Neural cell (in vitro differentiated cells): ENCODE measurements at regions not wholly inside any gene's neighbourhood (a gene's known extent, or its start where the extent isn't known, plus 50 kb on each side); places are given as distances from the start of the nearest gene placed in this dataset.

Experiments used
- H2AFZ ChIP-seq: fragments of 200-600, 300-800 bp; sonication (generic), shearing (Covaris generic); 2 replicates; pipeline ENCODE4 v1.6.0; 2014; ENCODE audit warnings: low read depth, mild to moderate bottlenecking, antibody characterized with exemption, low read length, moderate library complexity
- H3F3A ChIP-seq: fragments of 200-600 bp; shearing (Covaris generic); 2 replicates; pipeline ENCODE4 v1.6.1; 2016; ENCODE audit warnings: mild to moderate bottlenecking, moderate library complexity, mixed read lengths, antibody characterized with exemption, low read length; ENCODE audit not compliant: insufficient read depth, poor library complexity, severe bottlenecking
- H3K27ac ChIP-seq: fragments of 200-600, 300-800 bp; sonication (generic), shearing (Covaris generic); 2 replicates; pipeline ENCODE4 v1.5.1; 2014; ENCODE audit warnings: mild to moderate bottlenecking, low read length, moderate library complexity
- H3K27me3 ChIP-seq: fragments of 300-800, 200-600 bp; sonication (generic), shearing (Covaris generic); 2 replicates; pipeline ENCODE4 v1.6.0; 2014; ENCODE audit warnings: mild to moderate bottlenecking, low read depth, low read length, moderate library complexity; ENCODE audit not compliant: insufficient read depth
- H3K36me3 ChIP-seq: fragments of 300-800, 200-600 bp; sonication (generic), shearing (Covaris generic); 2 replicates; pipeline ENCODE4 v1.5.1; 2014; ENCODE audit warnings: mild to moderate bottlenecking, antibody characterized with exemption, low read length, moderate library complexity; ENCODE audit not compliant: insufficient read depth
- H3K4me2 ChIP-seq: fragments of 300-800, 200-600 bp; sonication (generic), shearing (Covaris generic); 2 replicates; pipeline ENCODE4 v1.6.0; 2014; ENCODE audit warnings: mild to moderate bottlenecking, low read length
- H3K4me3 ChIP-seq: fragments of 300-800, 200-600 bp; sonication (generic), shearing (Covaris generic); 2 replicates; pipeline ENCODE4 v1.5.1; 2014; ENCODE audit warnings: mild to moderate bottlenecking, low read length, moderate library complexity
- H3K79me2 ChIP-seq: fragments of 200-600 bp; shearing (Covaris generic); replicated peaks from 2 replicates; pipeline ENCODE4 v1.6.0; 2014; ENCODE audit warnings: mild to moderate bottlenecking, low read length, moderate library complexity; ENCODE audit not compliant: insufficient read depth
- H3K9ac ChIP-seq: fragments of 300-800, 200-600 bp; sonication (generic), shearing (Covaris generic); 2 replicates; pipeline ENCODE4 v1.6.1; 2016; ENCODE audit warnings: mild to moderate bottlenecking, low read length, mixed read lengths
- H3K9me2 ChIP-seq: fragments of 200-600 bp; shearing (Covaris generic); 2 replicates; pipeline ENCODE4 v1.6.1; 2016; ENCODE audit warnings: mild to moderate bottlenecking, low read length, mixed read lengths; ENCODE audit not compliant: insufficient read depth
- H3K9me3 ChIP-seq: fragments of 200-600, 300-800 bp; sonication (generic), shearing (Covaris generic); 2 replicates; pipeline ENCODE4 v1.6.1; 2016; ENCODE audit warnings: mild to moderate bottlenecking, mixed run types, low read length, moderate library complexity, mixed read lengths
- H4K20me1 ChIP-seq: fragments of 200-600 bp; shearing (Covaris generic); 2 replicates; pipeline ENCODE4 v1.6.1; 2016; ENCODE audit warnings: mild to moderate bottlenecking, mixed run types; ENCODE audit not compliant: insufficient read depth
- EP300 ChIP-seq: fragments of 450-650 bp; conservative IDR thresholded peaks from 2 replicates; pipeline ENCODE4 v1.6.1; 2014; ENCODE audit warnings: antibody characterized with exemption, mild to moderate bottlenecking, moderate library complexity; ENCODE audit not compliant: poor library complexity, severe bottlenecking
- EZH2 ChIP-seq: fragments of 200-600, 300-800 bp; shearing (Covaris generic), sonication (generic); IDR thresholded peaks from 2 replicates; pipeline ENCODE4 v1.6.1; 2014; ENCODE audit warnings: antibody characterized with exemption, low read length, borderline replicate concordance, mild to moderate bottlenecking; ENCODE audit not compliant: insufficient read depth, poor library complexity, severe bottlenecking
- MXI1 ChIP-seq: fragments of 450-650 bp; conservative IDR thresholded peaks from 2 replicates; pipeline ENCODE4 v1.6.1; 2014; ENCODE audit warnings: antibody characterized with exemption, mild to moderate bottlenecking; ENCODE audit not compliant: poor library complexity, severe bottlenecking
- POLR2AphosphoS5 ChIP-seq: IDR thresholded peaks from 2 replicates; pipeline ENCODE4 v1.6.1; 2012
- RAD21 ChIP-seq: fragments of 450-650 bp; conservative IDR thresholded peaks from 2 replicates; pipeline ENCODE4 v1.6.1; 2014; ENCODE audit warnings: antibody characterized with exemption, mild to moderate bottlenecking, moderate library complexity
- REST ChIP-seq: IDR thresholded peaks from 2 replicates; pipeline ENCODE4 v1.6.1; 2012; ENCODE audit warnings: borderline replicate concordance
- SMC3 ChIP-seq: fragments of 450-650 bp; conservative IDR thresholded peaks from 2 replicates; pipeline ENCODE4 v1.6.1; 2014; ENCODE audit warnings: antibody characterized with exemption, mild to moderate bottlenecking, moderate library complexity; ENCODE audit not compliant: poor library complexity
- TAF1 ChIP-seq: IDR thresholded peaks from 2 replicates; pipeline ENCODE4 v1.6.1; 2012; ENCODE audit warnings: low read depth
- TF ChIP-seq, protein P1 (sequence below): fragments of 450-650 bp; IDR thresholded peaks from 2 replicates; pipeline ENCODE4 v1.5.1; 2014; ENCODE audit warnings: antibody characterized with exemption, mild to moderate bottlenecking, moderate library complexity; ENCODE audit not compliant: poor library complexity, severe bottlenecking

DNA sequence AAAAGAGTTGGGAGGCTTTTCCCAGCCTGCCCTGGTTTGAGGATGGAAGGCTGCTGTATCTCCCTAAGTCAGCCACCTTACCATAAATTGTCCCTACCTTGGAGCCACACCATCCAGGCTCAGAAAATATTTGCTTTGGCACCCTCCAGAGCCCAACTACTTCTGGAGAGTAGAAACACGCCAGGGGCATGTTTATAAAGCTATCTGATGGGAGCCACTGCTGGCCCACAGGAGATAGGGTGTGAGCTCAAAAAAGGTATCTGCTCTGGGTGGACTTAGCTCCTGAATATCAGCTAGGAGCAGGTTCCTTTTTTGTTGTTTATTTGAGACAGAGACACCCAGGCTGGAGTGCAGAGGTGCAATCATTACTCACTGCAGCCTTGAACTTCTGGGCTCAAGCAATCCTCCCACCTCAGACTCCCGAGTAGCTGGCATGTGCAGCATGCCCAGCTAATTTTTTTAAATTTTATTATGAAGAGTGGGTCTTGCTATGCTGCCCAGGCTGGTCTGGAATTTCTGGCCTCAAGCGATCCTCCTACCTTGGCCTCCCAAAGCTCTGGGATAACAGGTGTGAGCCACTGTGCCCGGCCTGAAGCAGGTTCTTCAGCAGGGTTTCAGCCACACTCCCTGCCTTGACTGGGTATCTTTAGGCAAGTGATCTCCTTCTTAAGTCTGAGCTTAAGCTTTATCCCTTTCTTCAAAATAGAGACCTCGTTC lies 147.1 kb downstream of the SALL1 start:
- no peaks in the 10 kb centered on the region for H3K9me2 ChIP-seq
- H3K9me3 ChIP-seq: no peaks in the 10 kb centered on the region
- no peaks in the 10 kb centered on the region for H3K36me3 ChIP-seq
- TF ChIP-seq EP300: no peak
- TF ChIP-seq, protein P1, sequence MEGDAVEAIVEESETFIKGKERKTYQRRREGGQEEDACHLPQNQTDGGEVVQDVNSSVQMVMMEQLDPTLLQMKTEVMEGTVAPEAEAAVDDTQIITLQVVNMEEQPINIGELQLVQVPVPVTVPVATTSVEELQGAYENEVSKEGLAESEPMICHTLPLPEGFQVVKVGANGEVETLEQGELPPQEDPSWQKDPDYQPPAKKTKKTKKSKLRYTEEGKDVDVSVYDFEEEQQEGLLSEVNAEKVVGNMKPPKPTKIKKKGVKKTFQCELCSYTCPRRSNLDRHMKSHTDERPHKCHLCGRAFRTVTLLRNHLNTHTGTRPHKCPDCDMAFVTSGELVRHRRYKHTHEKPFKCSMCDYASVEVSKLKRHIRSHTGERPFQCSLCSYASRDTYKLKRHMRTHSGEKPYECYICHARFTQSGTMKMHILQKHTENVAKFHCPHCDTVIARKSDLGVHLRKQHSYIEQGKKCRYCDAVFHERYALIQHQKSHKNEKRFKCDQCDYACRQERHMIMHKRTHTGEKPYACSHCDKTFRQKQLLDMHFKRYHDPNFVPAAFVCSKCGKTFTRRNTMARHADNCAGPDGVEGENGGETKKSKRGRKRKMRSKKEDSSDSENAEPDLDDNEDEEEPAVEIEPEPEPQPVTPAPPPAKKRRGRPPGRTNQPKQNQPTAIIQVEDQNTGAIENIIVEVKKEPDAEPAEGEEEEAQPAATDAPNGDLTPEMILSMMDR: no peak
- no peak for TF ChIP-seq EZH2
- no peaks in the 10 kb centered on the region for H4K20me1 ChIP-seq
- H3K4me3 ChIP-seq: no peak overlapping the region
- no peak overlapping the region for H3K9ac ChIP-seq
- no peaks in the 10 kb centered on the region for H3K79me2 ChIP-seq
- H3K27ac ChIP-seq: no peak overlapping the region
- H3K27me3 ChIP-seq: no peaks in the 10 kb centered on the region
- H3K4me2 ChIP-seq: no peak overlapping the region
- no peak overlapping the region for H2AFZ ChIP-seq
- H3F3A ChIP-seq: no peaks in the 10 kb centered on the region

DNA sequence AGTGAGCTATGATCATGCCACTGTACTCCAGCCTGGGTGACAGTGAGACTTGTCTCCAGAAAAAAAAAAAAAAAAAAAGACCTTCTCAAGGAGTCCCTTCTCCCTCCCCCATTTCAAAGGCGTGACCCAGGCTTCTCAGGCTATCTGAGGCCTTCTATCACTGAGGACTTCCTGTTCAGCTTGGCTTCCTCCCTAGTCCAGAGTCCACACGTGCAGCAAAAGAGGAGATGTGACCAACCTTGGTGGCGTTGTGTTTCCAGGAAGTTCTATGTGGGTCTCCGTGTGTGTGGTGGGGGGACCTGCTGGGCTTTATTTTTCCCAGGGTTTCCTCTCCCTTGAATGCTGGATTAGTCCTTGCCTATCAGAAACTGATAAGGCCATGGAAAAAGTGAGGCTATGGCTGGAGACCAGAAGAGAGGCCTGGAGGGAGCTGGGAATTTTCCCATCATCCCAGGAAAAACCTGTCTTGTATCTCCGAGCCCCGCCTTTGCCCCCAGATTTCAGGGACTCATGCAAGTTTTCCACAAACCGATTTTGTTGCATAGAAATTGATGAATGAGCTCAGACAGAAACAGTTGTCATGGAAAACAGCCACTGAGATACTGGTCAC lies 148.1 kb downstream of the SALL1 start:
- H3K9ac ChIP-seq: no peak overlapping the region
- H3K27me3 ChIP-seq: no peaks in the 10 kb centered on the region
- H3F3A ChIP-seq: no peaks in the 10 kb centered on the region
- no peaks in the 10 kb centered on the region for H4K20me1 ChIP-seq
- no peaks in the 10 kb centered on the region for H3K9me3 ChIP-seq
- no peaks in the 10 kb centered on the region for H3K36me3 ChIP-seq
- no peak overlapping the region for H3K4me2 ChIP-seq
- TF ChIP-seq TAF1 (no peak), RAD21 (no peak), POLR2AphosphoS5 (no peak), SMC3 (no peak), REST (no peak), EP300 (no peak), EZH2 (no peak), MXI1 (no peak)
- TF ChIP-seq, protein P1: no peak
- no peak overlapping the region for H3K4me3 ChIP-seq
- H3K79me2 ChIP-seq: no peaks in the 10 kb centered on the region
- no peak overlapping the region for H3K27ac ChIP-seq
- no peaks in the 10 kb centered on the region for H3K9me2 ChIP-seq
- no peak overlapping the region for H2AFZ ChIP-seq
